HEK293T (cell line): ENCODE measurements at regions not wholly inside any gene's neighbourhood (a gene's known extent, or its start where the extent isn't known, plus 50 kb on each side); places are given as distances from the start of the nearest gene placed in this dataset.

Source experiments
- ARNT ChIP-seq: fragments of 450-650 bp; IDR thresholded peaks from 2 replicates; pipeline ENCODE4 v1.6.1; 2017; ENCODE audit warnings: mild to moderate bottlenecking
- BHLHE40 ChIP-seq: fragments of 450-650 bp; IDR thresholded peaks from 2 replicates; pipeline ENCODE4 v1.6.1; 2016; ENCODE audit warnings: mild to moderate bottlenecking, moderate library complexity, borderline replicate concordance
- CTBP1 ChIP-seq: fragments of 450-650 bp; IDR thresholded peaks from 2 replicates; pipeline ENCODE4 v1.6.1; 2016; ENCODE audit warnings: borderline replicate concordance
- FOXA1 ChIP-seq: fragments of 450-650 bp; IDR thresholded peaks from 2 replicates; pipeline ENCODE4 v1.6.1; 2016; ENCODE audit warnings: mild to moderate bottlenecking
- FOXK2 ChIP-seq: fragments of 450-650 bp; IDR thresholded peaks from 2 replicates; pipeline ENCODE4 v1.6.1; 2016; ENCODE audit warnings: mild to moderate bottlenecking
- LEF1 ChIP-seq: fragments of 450-650 bp; IDR thresholded peaks from 2 replicates; pipeline ENCODE4 v1.6.1; 2017; ENCODE audit warnings: mild to moderate bottlenecking, borderline replicate concordance
- NFRKB ChIP-seq: fragments of 450-650 bp; IDR thresholded peaks from 2 replicates; pipeline ENCODE4 v1.6.1; 2016; ENCODE audit warnings: mild to moderate bottlenecking, moderate library complexity
- PKNOX1 ChIP-seq: fragments of 450-650 bp; IDR thresholded peaks from 2 replicates; pipeline ENCODE4 v1.6.1; 2016
- SP1 ChIP-seq: fragments of 450-650 bp; IDR thresholded peaks from 2 replicates; pipeline ENCODE4 v1.6.1; 2017
- SUZ12 ChIP-seq: fragments of 450-650 bp; IDR thresholded peaks from 2 replicates; pipeline ENCODE4 v1.6.1; 2016; ENCODE audit warnings: mild to moderate bottlenecking
- ZNF384 ChIP-seq: fragments of 450-650 bp; IDR thresholded peaks from 2 replicates; pipeline ENCODE4 v1.6.1; 2016

GRCh38 chr15:93167291-93167690, 78.3 kb upstream of the RGMA start:
- TF ChIP-seq ZNF384, result no peak
- TF ChIP-seq PKNOX1, result no peak
- TF ChIP-seq SP1, result no peak
- no peak for TF ChIP-seq CTBP1
- no peak for TF ChIP-seq FOXA1
- no peak for TF ChIP-seq SUZ12
- TF ChIP-seq LEF1, result no peak
- no peak for TF ChIP-seq BHLHE40
- no peak for TF ChIP-seq FOXK2
- no peak for TF ChIP-seq NFRKB
- no peak for TF ChIP-seq ARNT
